ENCODE measurements at regions not wholly inside any gene's neighbourhood (a gene's known extent, or its start where the extent isn't known, plus 50 kb on each side); places are given as distances from the start of the nearest gene placed in this dataset.

GRCh38 chr14:24706351-24706750 is 72.4 kb upstream of the GZMB start:
- 12% methylated on average over 3 of the region's 3 CpGs for WGBS (ENCODE audit: low lambda C conversion rate)
- DNase-seq (ENCODE audit: low spot score) (no peak), FAIRE-seq (no peak), ATAC-seq (no peak)
- Histone ChIP-seq H3K9me3 (ENCODE audit: low read length) (no peaks in the 10 kb centered on the region), H3K27me3 (ENCODE audit: control insufficient read depth in 1 of 2, insufficient read depth in 2 of 2, low read length in 2 of 2) (peaks cover 4 to 34% of the 10 kb centered on the region in 2 experiments; a peak in 3 of 5 replicates), H3K9ac (ENCODE audit: insufficient read depth, low read depth, low read length) (no peak overlapping the region), H2AFZ (ENCODE audit: low read length) (no peak overlapping the region), H3K27ac (ENCODE audit: extremely low read length, insufficient read depth, low read length) (no peak overlapping the region), H3K36me3 (replicated peaks in 1 of 2; ENCODE audit: control insufficient read depth in 1 of 2, insufficient read depth in 2 of 2, low read length in 2 of 2) (no peaks in the 10 kb centered on the region), H4K20me1 (ENCODE audit: insufficient read depth, low read length) (no peaks in the 10 kb centered on the region), H3K4me3 (replicated peaks in 1 of 3; ENCODE audit: insufficient read depth in 1 of 3, low read depth in 2 of 3, low read length in 3 of 3) (no peak overlapping the region), H3K4me2 (ENCODE audit: low read depth, low read length) (no peak overlapping the region), H3K79me2 (ENCODE audit: insufficient read depth, low read length) (no peaks in the 10 kb centered on the region), H3K4me1 (ENCODE audit: insufficient read depth, low read length) (no peaks in the 10 kb centered on the region)
- in situ Hi-C loops (cut with HindIII; ENCODE audit: extremely low pct_ligation_motif_present, low pct_unique_long_range_greater_than_20kb): loop anchor here (5.0 kb wide), 1 partner anchor 696 kb away; no protein-coding TSS in a partner anchor
- intact Hi-C loops (cut with micrococcal nuclease; ENCODE audit: unreplicated experiment): no loop called here
- no TSS peak for BruUV-seq (replicated peaks)
- CTCF ChIA-PET (ENCODE audit: low intra/inter-chr PET ratio, low total read pairs): no interaction called here
- TF ChIP-seq SCMH1 (CRISPR knock-in tag; IDR thresholded peaks at IDR 0.05; ENCODE audit: borderline replicate concordance): no peak
- no peak for TF ChIP-seq RBFOX2 (IDR thresholded peaks at IDR 0.05; ENCODE audit: low read depth, low read length)
- TF ChIP-seq EHMT2 (IDR thresholded peaks at IDR 0.05; ENCODE audit: borderline replicate concordance, low read depth, low read length): no peak
- TF ChIP-seq RCOR2 (CRISPR knock-in tag; IDR thresholded peaks at IDR 0.05): no peak
- no peak for TF ChIP-seq MXD1 (CRISPR knock-in tag; IDR thresholded peaks at IDR 0.05)
- TF ChIP-seq CENPX (CRISPR knock-in tag; IDR thresholded peaks at IDR 0.05): no peak
- TF ChIP-seq ZNF382 (CRISPR knock-in tag; IDR thresholded peaks at IDR 0.05; ENCODE audit: borderline replicate concordance): no peak
- no peak for TF ChIP-seq BRCA1 (CRISPR knock-in tag; IDR thresholded peaks at IDR 0.05)
- POLR2A ChIA-PET: no interaction called here

- intact Hi-C loops (cut with micrococcal nuclease; ENCODE audit: unreplicated experiment): no loop called here
- DNase-seq (ENCODE audit: low spot score): no peak
- POLR2A ChIA-PET: no interaction called here
- no peak overlapping the region for H3K9ac ChIP-seq (ENCODE audit: insufficient read depth, low read depth, low read length)
- no peak for FAIRE-seq
- TF ChIP-seq MNT (IDR thresholded peaks at IDR 0.05) (peak; percentile 14; the same call in 1 of the 2 replicates), HOXD1 (CRISPR knock-in tag; IDR thresholded peaks at IDR 0.05) (no peak)
- H3K27me3 ChIP-seq (ENCODE audit: control insufficient read depth in 1 of 2, insufficient read depth in 2 of 2, low read length in 2 of 2): peaks cover 4 to 34% of the 10 kb centered on the region in 2 experiments; a peak in 3 of 5 replicates
- no peaks in the 10 kb centered on the region for H4K20me1 ChIP-seq (ENCODE audit: insufficient read depth, low read length)
- H2AFZ ChIP-seq (ENCODE audit: low read length): no peak overlapping the region
- H3K79me2 ChIP-seq (ENCODE audit: insufficient read depth, low read length): no peaks in the 10 kb centered on the region
- H3K9me3 ChIP-seq (ENCODE audit: low read length): no peaks in the 10 kb centered on the region
- no peak overlapping the region for H3K4me3 ChIP-seq (replicated peaks in 1 of 3; ENCODE audit: insufficient read depth in 1 of 3, low read depth in 2 of 3, low read length in 3 of 3)
- in situ Hi-C loops (cut with HindIII; ENCODE audit: extremely low pct_ligation_motif_present, low pct_unique_long_range_greater_than_20kb): loop anchor here (5.0 kb wide), 1 partner anchor 696 kb away; no protein-coding TSS in a partner anchor
- BruUV-seq (replicated peaks): no TSS peak
- no peaks in the 10 kb centered on the region for H3K4me1 ChIP-seq (ENCODE audit: insufficient read depth, low read length)
- 13% methylated on average over 4 of the region's 4 CpGs for WGBS (ENCODE audit: low lambda C conversion rate)
- no peaks in the 10 kb centered on the region for H3K36me3 ChIP-seq (replicated peaks in 1 of 2; ENCODE audit: control insufficient read depth in 1 of 2, insufficient read depth in 2 of 2, low read length in 2 of 2)
- CTCF ChIA-PET (ENCODE audit: low intra/inter-chr PET ratio, low total read pairs): no interaction called here
- H3K4me2 ChIP-seq (ENCODE audit: low read depth, low read length): no peak overlapping the region
- no peak overlapping the region for H3K27ac ChIP-seq (ENCODE audit: extremely low read length, insufficient read depth, low read length)
- no peak; the same call in 2 of the 3 replicates for ATAC-seq
Observed at GRCh38 chr14:24705840-24706239, 71.8 kb upstream of the GZMB start.

Data from HepG2 (cell line).